ENCODE measurements at regions not wholly inside any gene's neighbourhood (a gene's known extent, or its start where the extent isn't known, plus 50 kb on each side); places are given as distances from the start of the nearest gene placed in this dataset.

DNA sequence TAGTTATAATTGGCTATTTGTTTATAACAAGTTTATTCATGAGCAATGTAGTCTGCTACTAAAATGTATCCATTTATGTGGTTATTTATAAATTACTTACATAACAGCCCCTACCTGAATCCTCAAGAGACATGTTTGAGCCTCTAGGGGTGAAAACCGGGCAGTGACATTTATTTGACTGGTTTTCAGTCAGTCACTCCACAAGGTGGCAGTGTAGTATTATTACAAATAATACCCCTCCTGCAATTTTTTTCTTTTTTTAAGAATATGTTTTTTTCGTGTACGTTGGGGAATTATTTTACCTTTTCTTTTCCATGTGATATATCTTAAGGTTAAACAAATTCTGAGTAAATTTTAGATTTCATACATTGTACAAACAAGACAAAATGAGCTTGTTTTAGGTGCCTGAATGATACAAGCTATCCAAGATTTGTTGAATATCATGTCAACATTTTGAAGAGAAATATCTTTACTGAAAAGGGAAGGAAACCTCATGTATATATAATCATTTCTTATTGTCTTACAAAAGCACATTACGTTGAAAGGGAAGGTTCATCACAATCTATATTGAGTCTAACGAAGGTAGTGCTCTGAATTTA is 598.7 kb upstream of the TECRL start:
- ATAC-seq (ENCODE audit: insufficient read depth, low read depth) (peak; percentile 62), DNase-seq (peak; percentile 44)
- no peaks in the 10 kb centered on the region for H3K36me3 ChIP-seq (ENCODE audit: insufficient read depth, low read length)
- no peaks in the 10 kb centered on the region for H3K9me3 ChIP-seq (ENCODE audit: insufficient read depth, low read length, severe bottlenecking)
- no peak overlapping the region for H3K4me3 ChIP-seq (ENCODE audit: low read depth in 1 of 2, low read length in 2 of 2)
- H3K9ac ChIP-seq (ENCODE audit: low read depth, low read length), result no peak overlapping the region
- TF ChIP-seq, protein P1, sequence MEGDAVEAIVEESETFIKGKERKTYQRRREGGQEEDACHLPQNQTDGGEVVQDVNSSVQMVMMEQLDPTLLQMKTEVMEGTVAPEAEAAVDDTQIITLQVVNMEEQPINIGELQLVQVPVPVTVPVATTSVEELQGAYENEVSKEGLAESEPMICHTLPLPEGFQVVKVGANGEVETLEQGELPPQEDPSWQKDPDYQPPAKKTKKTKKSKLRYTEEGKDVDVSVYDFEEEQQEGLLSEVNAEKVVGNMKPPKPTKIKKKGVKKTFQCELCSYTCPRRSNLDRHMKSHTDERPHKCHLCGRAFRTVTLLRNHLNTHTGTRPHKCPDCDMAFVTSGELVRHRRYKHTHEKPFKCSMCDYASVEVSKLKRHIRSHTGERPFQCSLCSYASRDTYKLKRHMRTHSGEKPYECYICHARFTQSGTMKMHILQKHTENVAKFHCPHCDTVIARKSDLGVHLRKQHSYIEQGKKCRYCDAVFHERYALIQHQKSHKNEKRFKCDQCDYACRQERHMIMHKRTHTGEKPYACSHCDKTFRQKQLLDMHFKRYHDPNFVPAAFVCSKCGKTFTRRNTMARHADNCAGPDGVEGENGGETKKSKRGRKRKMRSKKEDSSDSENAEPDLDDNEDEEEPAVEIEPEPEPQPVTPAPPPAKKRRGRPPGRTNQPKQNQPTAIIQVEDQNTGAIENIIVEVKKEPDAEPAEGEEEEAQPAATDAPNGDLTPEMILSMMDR (IDR thresholded peaks at IDR 0.05; ENCODE audit: borderline replicate concordance, extremely low read depth, low read length, poor library complexity, severe bottlenecking), result peak; percentile 69
- no peak for TF ChIP-seq EZH2 (IDR thresholded peaks at IDR 0.05; ENCODE audit: borderline replicate concordance, low read depth, low read length, severe bottlenecking)
- H3K4me1 ChIP-seq (ENCODE audit: insufficient read depth, low read length), result peaks cover 6% of the 10 kb centered on the region; the same call in 1 of the 2 replicates
- H3K4me2 ChIP-seq (ENCODE audit: insufficient read depth, low read length), result no peak overlapping the region
- no peaks in the 10 kb centered on the region for H3K79me2 ChIP-seq (ENCODE audit: insufficient read depth, low read length)
- H3K27ac ChIP-seq (ENCODE audit: low read length), result no peak overlapping the region
- no peaks in the 10 kb centered on the region for H3K27me3 ChIP-seq (ENCODE audit: insufficient read depth, low read length, poor library complexity)
- H4K20me1 ChIP-seq (ENCODE audit: insufficient read depth, low read length), result no peaks in the 10 kb centered on the region
- no peak overlapping the region for H2AFZ ChIP-seq (ENCODE audit: low read depth, low read length)

- H3K4me3 ChIP-seq (ENCODE audit: low read depth in 1 of 2, low read length in 2 of 2), result no peak overlapping the region
- H3K27ac ChIP-seq (ENCODE audit: low read length), result no peak overlapping the region
- peaks cover 16% of the 10 kb centered on the region for H3K9me3 ChIP-seq (ENCODE audit: insufficient read depth, low read length, severe bottlenecking)
- no peaks in the 10 kb centered on the region for H3K4me1 ChIP-seq (ENCODE audit: insufficient read depth, low read length)
- no peak overlapping the region for H3K9ac ChIP-seq (ENCODE audit: low read depth, low read length)
- H2AFZ ChIP-seq (ENCODE audit: low read depth, low read length), result no peak overlapping the region
- no peak for ATAC-seq (ENCODE audit: insufficient read depth, low read depth)
- no peak for DNase-seq
- no peaks in the 10 kb centered on the region for H4K20me1 ChIP-seq (ENCODE audit: insufficient read depth, low read length)
- no peaks in the 10 kb centered on the region for H3K36me3 ChIP-seq (ENCODE audit: insufficient read depth, low read length)
- H3K4me2 ChIP-seq (ENCODE audit: insufficient read depth, low read length), result no peak overlapping the region
- H3K27me3 ChIP-seq (ENCODE audit: insufficient read depth, low read length, poor library complexity), result no peaks in the 10 kb centered on the region
- TF ChIP-seq EZH2 (IDR thresholded peaks at IDR 0.05; ENCODE audit: borderline replicate concordance, low read depth, low read length, severe bottlenecking), result no peak
- TF ChIP-seq, protein P1 (IDR thresholded peaks at IDR 0.05; ENCODE audit: borderline replicate concordance, extremely low read depth, low read length, poor library complexity, severe bottlenecking), result no peak
- H3K79me2 ChIP-seq (ENCODE audit: insufficient read depth, low read length), result no peaks in the 10 kb centered on the region
Measured at GRCh38 chr4:64975177-64975576, 565.9 kb upstream of the TECRL start.

- peaks cover 33% of the 10 kb centered on the region for H3K9me3 ChIP-seq (ENCODE audit: insufficient read depth, low read length, severe bottlenecking)
- H2AFZ ChIP-seq (ENCODE audit: low read depth, low read length), result no peak overlapping the region
- TF ChIP-seq, protein P1 (IDR thresholded peaks at IDR 0.05; ENCODE audit: borderline replicate concordance, extremely low read depth, low read length, poor library complexity, severe bottlenecking), result no peak
- TF ChIP-seq EZH2 (IDR thresholded peaks at IDR 0.05; ENCODE audit: borderline replicate concordance, low read depth, low read length, severe bottlenecking), result no peak
- no peak for DNase-seq
- H3K27ac ChIP-seq (ENCODE audit: low read length), result peak overlapping the region; percentile 5; the same call in 1 of the 2 replicates
- no peak overlapping the region for H3K9ac ChIP-seq (ENCODE audit: low read depth, low read length)
- H4K20me1 ChIP-seq (ENCODE audit: insufficient read depth, low read length), result no peaks in the 10 kb centered on the region
- peaks cover 7% of the 10 kb centered on the region; the same call in 1 of the 2 replicates for H3K36me3 ChIP-seq (ENCODE audit: insufficient read depth, low read length)
- peaks cover 23% of the 10 kb centered on the region for H3K4me1 ChIP-seq (ENCODE audit: insufficient read depth, low read length)
- H3K4me3 ChIP-seq (ENCODE audit: low read depth in 1 of 2, low read length in 2 of 2), result 0 out of 4 replicates have a peak overlapping the region, but pooled peaks of 1 of the 2 experiments have one; percentile 13
- H3K27me3 ChIP-seq (ENCODE audit: insufficient read depth, low read length, poor library complexity), result no peaks in the 10 kb centered on the region
- no peak overlapping the region for H3K4me2 ChIP-seq (ENCODE audit: insufficient read depth, low read length)
- no peak for ATAC-seq (ENCODE audit: insufficient read depth, low read depth)
- no peaks in the 10 kb centered on the region for H3K79me2 ChIP-seq (ENCODE audit: insufficient read depth, low read length)
Measured at GRCh38 chr4:64969081-64969480, 559.8 kb upstream of the TECRL start.
